ENCODE measurements at regions not wholly inside any gene's neighbourhood (a gene's known extent, or its start where the extent isn't known, plus 50 kb on each side); places are given as distances from the start of the nearest gene placed in this dataset.

GRCh38 chr6:165052561-165053480, 256.6 kb downstream of the C6orf118 start:
- Mint-ChIP-seq H3K36me3 (ENCODE audit: low read depth) (no peaks in the 10 kb centered on the region), H3K27me3 (ENCODE audit: insufficient read depth) (no peaks in the 10 kb centered on the region), H3K9me3 (peaks cover 9% of the 10 kb centered on the region), H3K4me1 (ENCODE audit: low read depth) (no peaks in the 10 kb centered on the region), H3K4me3 (no peak overlapping the region), H3K27ac (no peak overlapping the region)
- no peak for DNase-seq (ENCODE audit: low spot score)
- intact Hi-C loops (cut with micrococcal nuclease) = no loop called here

GRCh38 chr6:165049362-165049761, 260.0 kb downstream of the C6orf118 start:
- Mint-ChIP-seq H3K27ac (no peak overlapping the region), H3K9me3 (peaks cover 17% of the 10 kb centered on the region), H3K27me3 (ENCODE audit: insufficient read depth) (no peaks in the 10 kb centered on the region), H3K4me1 (ENCODE audit: low read depth) (no peaks in the 10 kb centered on the region), H3K4me3 (no peak overlapping the region), H3K36me3 (ENCODE audit: low read depth) (no peaks in the 10 kb centered on the region)
- intact Hi-C loops (cut with micrococcal nuclease) = no loop called here
- DNase-seq (ENCODE audit: low spot score) = peak; percentile 2

- Mint-ChIP-seq H3K4me1 (ENCODE audit: low read depth) (no peaks in the 10 kb centered on the region), H3K36me3 (ENCODE audit: low read depth) (no peaks in the 10 kb centered on the region), H3K27me3 (ENCODE audit: insufficient read depth) (no peaks in the 10 kb centered on the region), H3K27ac (no peak overlapping the region), H3K9me3 (peaks cover 17% of the 10 kb centered on the region), H3K4me3 (no peak overlapping the region)
- intact Hi-C loops (cut with micrococcal nuclease) = no loop called here
- DNase-seq (ENCODE audit: low spot score) = no peak
These were observed 261.5 kb downstream of the C6orf118 start for GRCh38 chr6:165047952-165048351.

- no peak overlapping the region for H3K27ac Mint-ChIP-seq
- intact Hi-C loops (cut with micrococcal nuclease) = no loop called here
These were observed 263.8 kb downstream of the C6orf118 start for GRCh38 chr6:165045631-165046030.

GRCh38 chr6:165042912-165043311, 266.5 kb downstream of the C6orf118 start:
- Mint-ChIP-seq H3K4me1 (ENCODE audit: low read depth) (no peaks in the 10 kb centered on the region), H3K9me3 (peaks cover 30% of the 10 kb centered on the region)

More at GRCh38 chr6:165045631-165046030, 263.8 kb downstream of the C6orf118 start:
- H3K9me3 Mint-ChIP-seq = peaks cover 13% of the 10 kb centered on the region
- no peak for DNase-seq (ENCODE audit: low spot score)
- no peaks in the 10 kb centered on the region for H3K36me3 Mint-ChIP-seq (ENCODE audit: low read depth)
- H3K27me3 Mint-ChIP-seq (ENCODE audit: insufficient read depth) = no peaks in the 10 kb centered on the region
- H3K4me3 Mint-ChIP-seq = no peak overlapping the region
- no peaks in the 10 kb centered on the region for H3K4me1 Mint-ChIP-seq (ENCODE audit: low read depth)

GRCh38 chr6:165040440-165040839, 269.0 kb downstream of the C6orf118 start:
- no peaks in the 10 kb centered on the region for H3K36me3 Mint-ChIP-seq (ENCODE audit: low read depth)
- H3K27me3 Mint-ChIP-seq (ENCODE audit: insufficient read depth) = no peaks in the 10 kb centered on the region
- no peak overlapping the region for H3K4me3 Mint-ChIP-seq
- intact Hi-C loops (cut with micrococcal nuclease) = no loop called here
- no peak overlapping the region for H3K27ac Mint-ChIP-seq
- peaks cover 25% of the 10 kb centered on the region for H3K9me3 Mint-ChIP-seq
- DNase-seq (ENCODE audit: low spot score) = no peak
- no peaks in the 10 kb centered on the region for H3K4me1 Mint-ChIP-seq (ENCODE audit: low read depth)

More at GRCh38 chr6:165042912-165043311, 266.5 kb downstream of the C6orf118 start:
- no peak overlapping the region for H3K4me3 Mint-ChIP-seq
- H3K27me3 Mint-ChIP-seq (ENCODE audit: insufficient read depth) = no peaks in the 10 kb centered on the region
- intact Hi-C loops (cut with micrococcal nuclease) = no loop called here
- DNase-seq (ENCODE audit: low spot score) = no peak
- H3K36me3 Mint-ChIP-seq (ENCODE audit: low read depth) = no peaks in the 10 kb centered on the region
- no peak overlapping the region for H3K27ac Mint-ChIP-seq

- H3K9me3 Mint-ChIP-seq = peaks cover 17% of the 10 kb centered on the region
- H3K27ac Mint-ChIP-seq = no peak overlapping the region
- H3K27me3 Mint-ChIP-seq (ENCODE audit: insufficient read depth) = no peaks in the 10 kb centered on the region
- DNase-seq (ENCODE audit: low spot score) = no peak
- no peak overlapping the region for H3K4me3 Mint-ChIP-seq
- H3K4me1 Mint-ChIP-seq (ENCODE audit: low read depth) = no peaks in the 10 kb centered on the region
- intact Hi-C loops (cut with micrococcal nuclease) = no loop called here
- no peaks in the 10 kb centered on the region for H3K36me3 Mint-ChIP-seq (ENCODE audit: low read depth)
These were observed 275.1 kb downstream of the C6orf118 start for GRCh38 chr6:165034271-165034741.

- no peaks in the 10 kb centered on the region for H3K36me3 Mint-ChIP-seq (ENCODE audit: low read depth)
- peaks cover 4% of the 10 kb centered on the region for H3K9me3 Mint-ChIP-seq
- no peaks in the 10 kb centered on the region for H3K4me1 Mint-ChIP-seq (ENCODE audit: low read depth)
- H3K27me3 Mint-ChIP-seq (ENCODE audit: insufficient read depth) = no peaks in the 10 kb centered on the region
- DNase-seq (ENCODE audit: low spot score) = no peak
- intact Hi-C loops (cut with micrococcal nuclease) = no loop called here
- no peak overlapping the region for H3K4me3 Mint-ChIP-seq
- H3K27ac Mint-ChIP-seq = no peak overlapping the region
These were observed 277.9 kb downstream of the C6orf118 start for GRCh38 chr6:165031502-165031901.

GRCh38 chr6:165025040-165025439, 284.4 kb downstream of the C6orf118 start:
- no peaks in the 10 kb centered on the region for H3K36me3 Mint-ChIP-seq (ENCODE audit: low read depth)
- H3K4me3 Mint-ChIP-seq = no peak overlapping the region
- no peak for DNase-seq (ENCODE audit: low spot score)
- H3K27ac Mint-ChIP-seq = no peak overlapping the region
- intact Hi-C loops (cut with micrococcal nuclease) = no loop called here
- no peaks in the 10 kb centered on the region for H3K4me1 Mint-ChIP-seq (ENCODE audit: low read depth)
- peaks cover 2% of the 10 kb centered on the region for H3K27me3 Mint-ChIP-seq (ENCODE audit: insufficient read depth)
- H3K9me3 Mint-ChIP-seq = peaks cover 9% of the 10 kb centered on the region

GRCh38 chr6:165019681-165020080, 289.7 kb downstream of the C6orf118 start:
- H3K27ac Mint-ChIP-seq = no peak overlapping the region
- intact Hi-C loops (cut with micrococcal nuclease) = no loop called here
- peaks cover 9% of the 10 kb centered on the region for H3K9me3 Mint-ChIP-seq
- H3K27me3 Mint-ChIP-seq (ENCODE audit: insufficient read depth) = peaks cover 2% of the 10 kb centered on the region
- H3K4me3 Mint-ChIP-seq = no peak overlapping the region
- DNase-seq (ENCODE audit: low spot score) = no peak
- no peaks in the 10 kb centered on the region for H3K36me3 Mint-ChIP-seq (ENCODE audit: low read depth)
- H3K4me1 Mint-ChIP-seq (ENCODE audit: low read depth) = no peaks in the 10 kb centered on the region

GRCh38 chr6:165015676-165016075, 293.7 kb downstream of the C6orf118 start:
- H3K9me3 Mint-ChIP-seq = no peaks in the 10 kb centered on the region
- no peaks in the 10 kb centered on the region for H3K36me3 Mint-ChIP-seq (ENCODE audit: low read depth)
- no peaks in the 10 kb centered on the region for H3K4me1 Mint-ChIP-seq (ENCODE audit: low read depth)
- H3K27ac Mint-ChIP-seq = no peak overlapping the region
- no peaks in the 10 kb centered on the region for H3K27me3 Mint-ChIP-seq (ENCODE audit: insufficient read depth)
- no peak for DNase-seq (ENCODE audit: low spot score)
- intact Hi-C loops (cut with micrococcal nuclease) = no loop called here
- H3K4me3 Mint-ChIP-seq = no peak overlapping the region

GRCh38 chr6:165013701-165014100, 295.7 kb downstream of the C6orf118 start:
- H3K4me3 Mint-ChIP-seq = no peak overlapping the region
- H3K9me3 Mint-ChIP-seq = no peaks in the 10 kb centered on the region
- H3K27ac Mint-ChIP-seq = no peak overlapping the region
- H3K36me3 Mint-ChIP-seq (ENCODE audit: low read depth) = no peaks in the 10 kb centered on the region
- H3K4me1 Mint-ChIP-seq (ENCODE audit: low read depth) = no peaks in the 10 kb centered on the region
- no peaks in the 10 kb centered on the region for H3K27me3 Mint-ChIP-seq (ENCODE audit: insufficient read depth)
- no peak for DNase-seq (ENCODE audit: low spot score)
- intact Hi-C loops (cut with micrococcal nuclease) = no loop called here

GRCh38 chr6:165012183-165012582, 297.2 kb downstream of the C6orf118 start:
- Mint-ChIP-seq H3K4me3 (no peak overlapping the region), H3K36me3 (ENCODE audit: low read depth) (no peaks in the 10 kb centered on the region), H3K4me1 (ENCODE audit: low read depth) (no peaks in the 10 kb centered on the region), H3K27ac (no peak overlapping the region), H3K9me3 (no peaks in the 10 kb centered on the region), H3K27me3 (ENCODE audit: insufficient read depth) (no peaks in the 10 kb centered on the region)
- DNase-seq (ENCODE audit: low spot score) = no peak
- intact Hi-C loops (cut with micrococcal nuclease) = no loop called here
